CD14-positive monocyte (primary cell): ENCODE measurements at regions not wholly inside any gene's neighbourhood (a gene's known extent, or its start where the extent isn't known, plus 50 kb on each side); places are given as distances from the start of the nearest gene placed in this dataset.

Source experiments
- DNase-seq, 3 donors: peaks; one replicate each; pipeline ENCODE4 v3.0.0-alpha.2; 2011 to 2022
- H2AFZ ChIP-seq: 2 replicates; pipeline ENCODE4 v1.6.0; 2012; ENCODE audit warnings: mild to moderate bottlenecking, low read depth, low read length, inconsistent platforms; ENCODE audit not compliant: insufficient read depth, poor library complexity, severe bottlenecking
- H3K27ac ChIP-seq, 2 donors: 1 replicate in 1 of 2; 2 replicates in 1 of 2; pipeline ENCODE4 v1.5.1; 2012 to 2013; ENCODE audit warnings: low read length in 2 of 2, control low read depth in 1 of 2, inconsistent platforms in 1 of 2, low read depth in 1 of 2, mild to moderate bottlenecking in 1 of 2
- H3K27me3 ChIP-seq, 2 donors: one replicate each; pipeline versions ENCODE4 v1.6.0 to v1.6.1; 2011 to 2013; ENCODE audit warnings: low read length in 2 of 2; ENCODE audit not compliant: control insufficient read depth in 2 of 2, insufficient read depth in 2 of 2
- H3K36me3 ChIP-seq, 2 donors: replicated peaks in 1 of 2; 1 replicate in 1 of 2; 2 replicates in 1 of 2; pipeline versions ENCODE4 v1.5.1 to v1.6.1; 2012 to 2013; ENCODE audit warnings: low read length in 2 of 2, control low read depth in 1 of 2, inconsistent platforms in 1 of 2, mild to moderate bottlenecking in 1 of 2; ENCODE audit not compliant: insufficient read depth in 2 of 2, control insufficient read depth in 1 of 2
- H3K4me1 ChIP-seq, 2 donors: 1 replicate in 1 of 2; 2 replicates in 1 of 2; pipeline versions ENCODE4 v1.5.1 to v1.6.1; 2012 to 2013; ENCODE audit warnings: low read length in 2 of 2, control low read depth in 1 of 2, inconsistent platforms in 1 of 2, mild to moderate bottlenecking in 1 of 2, moderate library complexity in 1 of 2; ENCODE audit not compliant: insufficient read depth in 2 of 2, control insufficient read depth in 1 of 2
- H3K4me2 ChIP-seq: replicated peaks from 2 replicates; pipeline ENCODE3; 2012; ENCODE audit warnings: low read length, moderate library complexity, mild to moderate bottlenecking; ENCODE audit not compliant: poor library complexity, severe bottlenecking; ENCODE audit errors: extremely low read depth
- H3K4me3 ChIP-seq, 3 experiments: fragments of 200-600 bp in 1 of 3; sonication (generic) in 1 of 3; replicated peaks in 1 of 3; 1 replicate in 2 of 3; 2 replicates in 1 of 3; pipeline ENCODE4 v1.5.1; 2011 to 2013; ENCODE audit warnings: low read length in 3 of 3, mild to moderate bottlenecking in 3 of 3, control low read depth in 2 of 3, low read depth in 2 of 3, inconsistent platforms in 1 of 3, moderate library complexity in 1 of 3
- H3K79me2 ChIP-seq: 2 replicates; pipeline ENCODE4 v1.6.0; 2012; ENCODE audit warnings: mild to moderate bottlenecking, control low read depth, inconsistent platforms, low read length, moderate library complexity; ENCODE audit not compliant: insufficient read depth
- H3K9ac ChIP-seq: 2 replicates; pipeline ENCODE4 v1.6.0; 2017; ENCODE audit warnings: low read length, mild to moderate bottlenecking; ENCODE audit not compliant: insufficient read depth, poor library complexity, severe bottlenecking
- H3K9me3 ChIP-seq, 2 donors: replicated peaks in 1 of 2; 1 replicate in 1 of 2; 2 replicates in 1 of 2; pipeline versions ENCODE4 v1.5.1 to v1.6.1; 2012 to 2013; ENCODE audit warnings: low read length in 2 of 2, control low read depth in 1 of 2; ENCODE audit not compliant: control insufficient read depth in 1 of 2, insufficient read depth in 1 of 2
- H4K20me1 ChIP-seq: 2 replicates; pipeline ENCODE4 v1.6.0; 2012; ENCODE audit warnings: mild to moderate bottlenecking, low read length, control low read depth, moderate library complexity; ENCODE audit not compliant: insufficient read depth
- H3K27ac Mint-ChIP-seq, 7 donors: one replicate each; pipeline ENCODE4 v1.8.0; 2020; ENCODE audit warnings: mild to moderate bottlenecking in 7 of 7, mixed read lengths in 7 of 7, moderate library complexity in 6 of 7, inconsistent platforms in 2 of 7
- H3K27me3 Mint-ChIP-seq, 3 donors: one replicate each; pipeline ENCODE4 v1.8.0; 2021 to 2022; ENCODE audit warnings: low read depth in 3 of 3, mild to moderate bottlenecking in 3 of 3, mixed read lengths in 3 of 3, moderate library complexity in 3 of 3, inconsistent platforms in 1 of 3
- H3K36me3 Mint-ChIP-seq, 2 donors: one replicate each; pipeline ENCODE4 v1.8.0; 2020; ENCODE audit warnings: mixed read lengths in 2 of 2, inconsistent platforms in 1 of 2, mild to moderate bottlenecking in 1 of 2
- H3K4me1 Mint-ChIP-seq: one replicate; pipeline ENCODE4 v1.8.0; 2020; ENCODE audit warnings: mild to moderate bottlenecking, mixed read lengths
- H3K4me3 Mint-ChIP-seq, 2 donors: one replicate each; pipeline ENCODE4 v1.8.0; 2020; ENCODE audit warnings: mild to moderate bottlenecking in 2 of 2, mixed read lengths in 2 of 2, moderate library complexity in 1 of 2
- H3K9me3 Mint-ChIP-seq, 7 donors: one replicate each; pipeline ENCODE4 v1.8.0; 2020 to 2022; ENCODE audit warnings: mixed read lengths in 7 of 7, mild to moderate bottlenecking in 6 of 7, moderate library complexity in 6 of 7, inconsistent platforms in 2 of 7
- WGBS: methylation state at CpG from one replicate; pipeline ENCODE4 v1.1.5; 2013; ENCODE audit warnings: missing lambda C conversion rate; ENCODE audit not compliant: insufficient coverage; 5-methylcytosine and 5-hydroxymethylcytosine counted together
- intact Hi-C, 2 donors: fragments of 100-400 bp; cut with micrococcal nuclease; formaldehyde crosslinking; loops; one replicate each; pipeline versions ENCODE4 v1.15.0 to v1.15.1; 2023
- TF ChIP-seq, protein P1 (sequence below): fragments of 200-600 bp; IDR thresholded peaks from one replicate; pipeline ENCODE4 v1.8.0; 2022; ENCODE audit warnings: antibody characterized with exemption, mild to moderate bottlenecking

GRCh38 chr17:12257176-12257575, 236.5 kb downstream of the MAP2K4 start:
- Mint-ChIP-seq H3K36me3 (no peaks in the 10 kb centered on the region), H3K4me3 (no peak overlapping the region), H3K4me1 (no peaks in the 10 kb centered on the region), H3K9me3 (peaks cover 0 to 7% (median 3%) of the 10 kb centered on the region in 7 donors), H3K27ac (no peak overlapping the region), H3K27me3 (peaks cover 0 to 2% (median 0%) of the 10 kb centered on the region in 3 donors)
- TF ChIP-seq, protein P1, sequence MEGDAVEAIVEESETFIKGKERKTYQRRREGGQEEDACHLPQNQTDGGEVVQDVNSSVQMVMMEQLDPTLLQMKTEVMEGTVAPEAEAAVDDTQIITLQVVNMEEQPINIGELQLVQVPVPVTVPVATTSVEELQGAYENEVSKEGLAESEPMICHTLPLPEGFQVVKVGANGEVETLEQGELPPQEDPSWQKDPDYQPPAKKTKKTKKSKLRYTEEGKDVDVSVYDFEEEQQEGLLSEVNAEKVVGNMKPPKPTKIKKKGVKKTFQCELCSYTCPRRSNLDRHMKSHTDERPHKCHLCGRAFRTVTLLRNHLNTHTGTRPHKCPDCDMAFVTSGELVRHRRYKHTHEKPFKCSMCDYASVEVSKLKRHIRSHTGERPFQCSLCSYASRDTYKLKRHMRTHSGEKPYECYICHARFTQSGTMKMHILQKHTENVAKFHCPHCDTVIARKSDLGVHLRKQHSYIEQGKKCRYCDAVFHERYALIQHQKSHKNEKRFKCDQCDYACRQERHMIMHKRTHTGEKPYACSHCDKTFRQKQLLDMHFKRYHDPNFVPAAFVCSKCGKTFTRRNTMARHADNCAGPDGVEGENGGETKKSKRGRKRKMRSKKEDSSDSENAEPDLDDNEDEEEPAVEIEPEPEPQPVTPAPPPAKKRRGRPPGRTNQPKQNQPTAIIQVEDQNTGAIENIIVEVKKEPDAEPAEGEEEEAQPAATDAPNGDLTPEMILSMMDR = no peak
- Histone ChIP-seq H3K4me3 (no peak overlapping the region), H3K4me2 (no peak overlapping the region), H2AFZ (no peak overlapping the region), H3K27ac (no peak overlapping the region), H3K79me2 (no peaks in the 10 kb centered on the region), H3K36me3 (no peaks in the 10 kb centered on the region), H3K27me3 (no peaks in the 10 kb centered on the region), H3K9ac (no peak overlapping the region), H3K9me3 (peaks cover 3 to 9% of the 10 kb centered on the region in 2 donors), H4K20me1 (no peaks in the 10 kb centered on the region), H3K4me1 (no peaks in the 10 kb centered on the region)
- no peak for DNase-seq
- 90% methylated on average over 3 of the region's 5 CpGs for WGBS
- intact Hi-C loops = no loop called here

DNA sequence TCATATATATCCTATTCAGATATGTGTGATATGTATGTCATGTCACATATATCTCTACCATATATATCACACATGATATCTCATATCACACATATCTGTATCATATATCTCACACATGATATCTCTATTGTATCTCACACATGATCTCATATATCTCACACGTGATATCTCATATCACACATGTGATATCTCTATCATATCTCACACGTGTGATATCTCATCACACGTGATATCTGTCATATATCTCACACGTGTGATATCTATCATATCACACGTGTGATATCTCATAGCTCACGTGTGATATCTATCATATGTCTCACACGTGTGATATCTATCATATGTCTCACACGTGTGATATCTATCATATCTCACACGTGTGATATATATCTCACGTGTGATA, 240.7 kb downstream of the MAP2K4 start:
- Histone ChIP-seq H3K4me1 (no peaks in the 10 kb centered on the region), H3K9me3 (peaks cover 3 to 12% of the 10 kb centered on the region in 2 donors), H3K36me3 (no peaks in the 10 kb centered on the region), H4K20me1 (no peaks in the 10 kb centered on the region), H2AFZ (no peak overlapping the region), H3K4me3 (no peak overlapping the region), H3K9ac (no peak overlapping the region), H3K4me2 (no peak overlapping the region), H3K27ac (no peak overlapping the region), H3K79me2 (no peaks in the 10 kb centered on the region), H3K27me3 (no peaks in the 10 kb centered on the region)
- intact Hi-C loops = no loop called here
- no peak overlapping the region for H3K27ac Mint-ChIP-seq
- H3K9me3 Mint-ChIP-seq = peaks cover 0 to 14% (median 5%) of the 10 kb centered on the region in 7 donors
- no peak for DNase-seq
- no peak overlapping the region for H3K4me3 Mint-ChIP-seq
- no peaks in the 10 kb centered on the region for H3K36me3 Mint-ChIP-seq
- peaks cover 0 to 2% (median 0%) of the 10 kb centered on the region in 3 donors for H3K27me3 Mint-ChIP-seq
- no peaks in the 10 kb centered on the region for H3K4me1 Mint-ChIP-seq
- TF ChIP-seq, protein P1 = no peak
- WGBS = 96% methylated on average over 4 of the region's 10 CpGs
